ENCODE measurements at regions not wholly inside any gene's neighbourhood (a gene's known extent, or its start where the extent isn't known, plus 50 kb on each side); places are given as distances from the start of the nearest gene placed in this dataset.
"Not testable (repeated sequence)": the region's sequence is repeated elsewhere in the genome, so short reads cannot be mapped to it uniquely, and the experiment has no call there.

DNA sequence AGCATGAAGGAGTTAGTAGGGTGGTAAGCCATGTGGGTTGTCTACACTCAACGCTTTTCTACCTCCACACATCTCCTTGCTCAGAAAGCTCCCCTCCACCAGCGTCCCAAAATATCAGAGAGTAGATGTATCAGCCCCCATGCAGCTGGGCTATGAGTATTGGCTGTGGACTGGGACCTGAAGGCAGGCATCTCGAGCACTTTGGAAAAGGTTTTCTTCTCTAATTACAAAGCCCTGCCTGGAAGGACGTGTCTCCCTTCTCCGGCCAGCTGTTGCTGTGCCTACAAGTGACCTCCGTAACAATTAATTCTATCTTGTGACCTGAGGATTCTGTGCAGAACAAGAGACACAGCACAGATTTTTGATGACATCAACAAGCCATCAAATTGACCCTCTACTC, 142.0 kb upstream of the RUNX1 start:
- no peak for DNase-seq

- peak; percentile 29 for DNase-seq
These were observed 141.1 kb upstream of the RUNX1 start for GRCh38 chr21:35190201-35190701.

GRCh38 chr21:35189077-35189863, 140.2 kb upstream of the RUNX1 start:
- DNase-seq: peak; percentile 91

GRCh38 chr21:35183389-35183788, 134.3 kb upstream of the RUNX1 start:
- DNase-seq: not testable (repeated sequence)

DNA sequence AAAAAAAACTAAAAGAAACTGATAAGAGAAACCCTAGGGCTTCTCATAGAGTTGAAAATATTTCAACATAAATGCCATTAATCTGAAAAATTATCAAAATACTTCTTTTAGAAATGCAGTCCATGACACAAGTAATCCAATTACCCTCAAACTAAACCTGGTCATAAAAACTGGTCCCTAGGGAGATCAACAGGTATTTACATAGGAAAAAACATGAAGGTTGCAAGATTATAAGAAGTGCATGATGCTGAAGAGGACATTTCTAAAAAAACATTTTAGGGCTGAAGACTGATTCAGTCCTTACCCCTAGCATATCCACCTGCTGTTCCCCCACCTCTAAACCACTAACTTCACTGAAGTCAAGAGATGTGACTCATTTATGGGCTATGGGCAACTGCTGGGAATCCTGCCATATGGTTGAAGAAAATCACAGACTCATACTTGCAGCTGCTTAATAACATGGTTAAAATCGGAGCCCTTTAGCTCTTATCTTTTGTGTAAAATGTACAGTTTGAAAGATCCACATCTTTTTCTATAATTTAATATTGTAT, 131.0 kb upstream of the RUNX1 start:
- peak; percentile 77 for DNase-seq

DNA sequence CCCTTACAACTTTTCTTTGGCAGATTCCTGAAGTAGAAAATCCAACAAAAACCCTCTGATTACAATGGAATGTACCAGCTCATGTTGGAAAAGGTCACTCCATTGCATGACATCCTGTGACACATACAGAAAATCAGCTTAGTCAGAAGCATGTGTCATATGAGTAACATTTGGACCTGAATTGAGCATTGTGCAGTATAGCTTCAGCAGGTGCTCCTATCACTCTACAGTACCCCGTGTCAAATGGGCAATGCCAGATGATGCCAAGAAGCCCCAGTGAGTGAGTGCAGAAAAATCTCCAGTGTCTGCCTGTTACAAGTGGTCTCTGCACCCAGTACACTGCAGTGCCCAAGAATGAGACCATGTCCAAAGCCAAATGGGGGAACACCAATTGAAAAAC, 129.7 kb upstream of the RUNX1 start:
- DNase-seq: peak; percentile 36

- DNase-seq: no peak
These were observed 129.0 kb upstream of the RUNX1 start for GRCh38 chr21:35178098-35178497.

DNA sequence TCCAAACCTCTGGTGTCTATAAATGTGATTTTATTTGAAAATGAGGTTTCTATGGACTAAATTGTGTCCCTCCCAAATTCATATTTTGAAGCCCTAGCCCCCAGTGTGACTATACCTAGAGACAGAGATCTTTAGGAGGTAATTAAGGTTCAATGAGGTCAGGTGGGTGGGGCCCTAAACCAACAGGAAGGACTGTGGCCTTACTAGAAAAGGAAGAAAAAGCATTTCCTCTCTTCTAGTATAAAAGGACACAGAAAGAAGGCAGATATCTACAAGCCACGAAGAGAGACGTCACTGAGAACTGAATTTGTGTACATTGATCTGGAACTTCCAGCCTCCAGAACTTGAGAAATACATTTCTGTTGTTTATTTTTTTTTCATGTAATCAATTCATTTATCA, 123.1 kb upstream of the RUNX1 start:
- DNase-seq: no peak

DNA sequence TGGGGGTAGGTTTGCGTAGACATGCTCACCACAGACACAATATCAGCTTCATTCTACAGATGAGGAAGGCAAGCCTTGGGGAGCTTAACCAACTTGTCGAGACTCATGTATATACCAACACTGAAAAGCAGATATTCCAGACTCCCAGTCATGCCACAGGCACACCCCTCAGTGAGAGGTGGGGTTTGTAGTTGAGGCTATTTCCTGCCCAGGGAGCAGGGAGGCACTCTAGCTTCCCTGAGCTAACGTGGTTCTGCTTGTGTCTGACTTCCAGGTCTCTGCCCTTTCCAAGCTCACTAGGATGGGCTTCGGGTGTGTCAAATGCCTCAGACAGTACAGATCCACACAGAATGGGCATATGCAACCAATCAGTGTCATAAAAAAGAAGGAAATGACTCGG, 122.3 kb upstream of the RUNX1 start:
- peak; percentile 6 for DNase-seq

DNA sequence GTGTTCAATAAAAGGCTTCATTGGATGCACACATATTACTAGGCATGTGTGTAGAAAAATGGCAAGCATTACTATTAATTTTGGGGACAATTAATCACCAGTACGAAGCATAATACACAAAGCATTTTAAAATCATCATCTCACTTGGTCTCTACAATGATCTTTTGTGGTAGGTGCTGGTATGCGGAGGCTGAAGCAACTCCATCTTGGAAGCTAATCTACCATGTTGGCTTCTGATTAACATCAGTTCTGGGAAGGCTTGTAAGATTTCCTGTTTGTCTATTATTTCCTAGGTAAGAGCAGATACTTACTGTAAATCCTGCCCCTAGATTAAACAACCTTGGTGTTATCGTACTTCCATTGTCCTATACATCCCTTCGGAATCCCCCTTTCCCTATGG, 121.7 kb upstream of the RUNX1 start:
- no peak for DNase-seq

DNA sequence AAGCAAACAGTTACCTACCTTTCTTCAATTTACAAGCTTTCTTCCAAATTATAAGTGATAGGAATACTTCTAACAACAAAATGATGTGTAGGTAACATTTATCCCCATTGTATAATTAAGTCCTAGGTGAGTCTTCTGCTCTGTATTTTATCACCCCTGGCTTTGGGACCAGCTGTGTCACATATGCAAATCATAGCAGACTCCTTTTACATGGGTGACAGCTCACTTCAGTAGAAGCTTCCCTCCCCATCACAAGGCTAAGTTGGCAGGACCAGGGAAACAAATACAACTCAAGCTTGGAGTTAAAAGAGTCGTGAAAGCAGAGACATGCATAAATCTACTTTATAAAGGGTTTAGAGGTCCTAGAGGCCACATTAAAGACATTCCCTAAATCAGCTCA, 121.1 kb upstream of the RUNX1 start:
- DNase-seq: no peak

- no peak for DNase-seq
These were observed 120.5 kb upstream of the RUNX1 start for GRCh38 chr21:35169574-35169973.

GRCh38 chr21:35168735-35169134, 119.6 kb upstream of the RUNX1 start:
- DNase-seq: no peak

- DNase-seq: no peak
These were observed 115.9 kb upstream of the RUNX1 start for GRCh38 chr21:35164971-35165483.

DNA sequence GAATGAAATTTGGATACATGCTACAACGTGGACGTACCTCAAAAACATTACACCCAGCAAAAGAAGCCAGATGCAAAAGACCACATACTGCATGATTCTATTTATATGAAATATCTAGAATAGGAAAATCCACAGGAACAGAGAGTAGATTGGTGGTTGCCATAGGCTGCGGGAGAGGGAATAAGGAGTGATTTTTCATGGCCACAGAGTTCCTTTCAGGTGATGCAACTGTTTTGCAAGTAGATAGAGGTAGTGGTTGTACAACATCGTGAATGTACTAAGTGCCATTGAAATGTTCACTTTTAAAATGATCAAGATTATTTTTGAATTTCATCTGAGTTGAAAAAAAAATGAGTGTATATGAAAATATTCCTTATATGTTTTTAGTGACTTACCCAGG, 115.3 kb upstream of the RUNX1 start:
- DNase-seq: no peak

DNA sequence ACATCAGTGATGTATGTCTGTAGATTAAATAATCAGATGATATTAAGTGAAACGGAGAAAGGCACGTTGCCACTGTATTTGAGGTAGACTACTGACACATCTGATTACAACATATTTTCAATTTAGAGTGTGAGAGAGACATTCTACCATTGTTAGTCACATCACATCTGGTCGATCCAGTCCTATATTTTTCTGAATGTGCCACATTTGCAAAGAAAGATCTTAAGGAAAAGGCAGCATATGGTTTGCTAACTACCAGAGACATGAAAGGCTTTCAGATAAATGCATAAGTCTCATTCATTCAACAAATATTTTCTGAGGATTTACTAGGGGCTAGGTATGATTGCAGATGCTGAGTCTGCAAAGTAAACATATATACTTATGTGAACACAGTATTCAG, 114.3 kb upstream of the RUNX1 start:
- peak; percentile 31 for DNase-seq

GRCh38 chr21:35162831-35163230, 113.7 kb upstream of the RUNX1 start:
- DNase-seq: no peak

GRCh38 chr21:35159881-35160280, 110.8 kb upstream of the RUNX1 start:
- DNase-seq: peak; percentile 94

DNA sequence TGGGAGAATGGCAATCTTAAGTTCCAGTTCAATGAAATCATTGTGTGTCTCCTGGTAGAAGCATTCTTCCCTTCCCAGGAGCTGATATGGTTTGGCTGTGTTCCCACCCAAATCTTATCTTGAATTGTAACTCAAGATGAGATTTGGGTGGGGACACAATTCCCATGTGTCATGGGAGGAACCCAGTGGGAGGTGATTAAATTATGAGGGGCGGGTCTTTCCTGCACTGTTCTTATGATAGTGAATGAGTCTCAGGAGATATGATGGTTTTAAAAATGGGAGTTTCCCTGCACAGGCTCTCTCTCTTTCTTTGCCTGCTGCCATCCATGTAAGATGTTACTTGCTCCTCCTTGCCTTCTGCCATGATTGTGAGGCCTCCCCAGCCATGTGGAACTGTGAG, 108.3 kb upstream of the RUNX1 start:
- peak; percentile 58 for DNase-seq

DNA sequence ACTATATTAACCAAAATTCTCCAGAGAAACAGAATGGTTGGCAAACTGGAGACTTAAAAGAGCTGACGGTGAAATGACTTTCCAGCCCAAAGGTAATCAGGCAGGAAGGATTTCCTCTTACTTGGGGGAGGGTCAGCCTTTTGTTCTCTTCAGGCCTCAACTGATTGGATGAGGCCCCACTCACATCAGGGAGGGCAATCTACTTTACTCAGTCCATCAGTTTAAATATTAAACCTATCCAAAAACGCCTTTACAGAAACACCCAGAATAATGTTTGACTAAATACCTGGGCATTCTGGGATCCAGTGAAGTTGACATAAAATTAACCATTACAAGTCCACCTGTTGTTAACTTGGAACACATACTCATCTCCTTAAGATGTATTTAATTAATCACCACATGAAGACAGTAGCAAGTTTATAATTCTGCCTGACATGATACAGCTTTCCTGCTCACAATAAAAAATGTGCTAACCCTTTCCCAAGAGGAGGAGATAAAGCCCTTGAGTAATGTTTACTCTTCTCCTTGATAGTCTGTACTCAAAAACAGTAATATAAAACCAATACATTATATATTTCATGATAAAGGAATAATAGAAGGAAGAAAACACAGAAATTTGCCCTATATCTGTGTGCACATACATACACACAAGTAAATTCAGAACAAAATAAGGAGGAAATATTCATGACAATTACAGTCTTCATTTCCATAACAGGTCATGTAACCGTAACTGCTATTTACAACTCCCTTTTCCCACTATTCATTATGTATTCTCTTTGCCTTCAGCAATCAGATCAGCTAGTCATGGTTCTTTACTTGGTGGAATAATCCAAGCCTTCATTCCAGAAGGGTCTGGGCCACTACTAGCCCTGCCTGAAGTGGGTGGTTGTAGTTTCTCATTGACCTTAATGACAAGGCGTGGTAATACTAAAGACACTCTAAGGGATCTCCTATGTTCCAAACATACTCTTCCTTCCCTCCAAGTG, 107.5 kb upstream of the RUNX1 start:
- no peak for DNase-seq

DNA sequence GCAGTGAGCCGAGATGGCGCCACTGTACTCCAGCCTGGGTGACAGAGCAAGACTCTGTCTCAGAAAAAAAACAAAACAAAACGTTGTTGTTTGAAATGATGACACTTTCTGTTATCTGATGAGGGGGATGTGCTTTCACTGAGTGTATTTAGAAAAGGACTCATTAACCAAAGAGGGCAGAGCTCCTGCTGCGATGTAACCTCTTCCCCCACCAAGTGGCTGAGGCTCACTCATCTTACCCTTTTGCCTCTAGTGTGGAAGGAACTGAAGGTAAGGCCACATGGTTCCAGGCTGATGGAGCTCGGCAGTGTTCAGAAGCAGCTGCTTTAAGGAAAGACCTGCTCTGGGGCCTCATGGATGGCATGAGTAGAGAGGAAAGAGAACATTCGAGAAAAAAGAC, 105.7 kb upstream of the RUNX1 start:
- no peak for DNase-seq

GRCh38 chr21:35153671-35154070, 104.6 kb upstream of the RUNX1 start:
- DNase-seq: no peak

Data from fibroblast of skin of scalp (primary cell).